ENCODE measurements at regions not wholly inside any gene's neighbourhood (a gene's known extent, or its start where the extent isn't known, plus 50 kb on each side); places are given as distances from the start of the nearest gene placed in this dataset.

DNA sequence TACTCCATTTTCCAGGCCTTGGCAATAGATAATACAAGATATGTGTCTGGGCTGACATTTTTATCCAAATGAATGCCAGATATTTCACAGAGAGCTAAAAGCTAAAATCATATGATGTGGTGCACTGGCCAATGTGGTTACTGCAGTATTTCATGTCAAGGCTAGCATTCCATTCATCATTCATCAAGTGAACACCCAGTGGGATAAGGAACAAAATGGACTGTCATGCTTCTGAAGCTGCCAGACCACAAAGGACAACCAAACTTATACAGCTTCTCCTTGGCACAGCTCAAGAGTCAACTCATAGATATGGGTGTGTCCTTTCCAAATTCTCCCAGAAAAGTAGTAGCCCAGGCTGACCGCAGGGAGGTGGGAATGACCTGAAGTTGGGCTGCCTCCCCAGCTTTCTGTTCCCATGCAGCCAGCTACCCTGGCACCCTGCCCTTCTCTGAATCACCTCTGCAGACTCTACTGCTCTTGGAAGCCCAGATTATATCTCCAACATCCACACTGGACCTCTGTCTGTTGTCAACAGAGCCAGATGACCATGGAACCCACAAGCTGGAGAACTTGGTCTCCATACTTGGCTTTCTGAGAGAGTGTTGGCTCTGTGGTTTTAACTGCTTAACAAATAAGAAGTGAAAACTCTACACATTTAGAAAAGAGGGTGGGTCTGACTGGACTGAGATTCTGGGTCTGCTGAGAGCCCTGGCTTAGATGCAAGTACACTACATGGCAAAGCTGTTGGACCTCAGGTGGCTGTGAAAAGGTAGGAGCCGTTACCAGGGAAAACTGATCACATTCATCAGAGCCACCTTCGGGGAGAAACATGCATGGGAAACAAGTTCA lies 122.8 kb downstream of the ALDH8A1 start (continued):
- TF ChIP-seq CHD7 (IDR thresholded peaks at IDR 0.05; ENCODE audit: insufficient replicate concordance, low read length) (no peak), SIN3A (conservative IDR thresholded peaks at IDR 0.05 in 1 of 2, IDR thresholded peaks at IDR 0.05 in 1 of 2; ENCODE audit: low read depth in 1 of 2, low read length in 2 of 2) (no peak), SP1 (IDR thresholded peaks at IDR 0.05; ENCODE audit: low read depth, low read length) (no peak), BRCA1 (IDR thresholded peaks at IDR 0.05; ENCODE audit: low read depth, low read length) (no peak), ATF3 (IDR thresholded peaks at IDR 0.05; ENCODE audit: insufficient read depth, low read depth, low read length) (no peak)
